Brain microvascular endothelial cell (primary cell): ENCODE measurements at regions not wholly inside any gene's neighbourhood (a gene's known extent, or its start where the extent isn't known, plus 50 kb on each side); places are given as distances from the start of the nearest gene placed in this dataset.

Experiments
- DNase-seq: peaks from one replicate; pipeline ENCODE4 v3.0.0-alpha.2; 2020
- H3K27ac ChIP-seq: fragments of 250-450 bp; sonication (Bioruptor Pico); 2 replicates; pipeline ENCODE4 v1.5.1; 2020; ENCODE audit warnings: mild to moderate bottlenecking, moderate library complexity
- H3K27me3 ChIP-seq: fragments of 250-450 bp; sonication (Bioruptor Pico); replicated peaks from 2 replicates; pipeline ENCODE4 v1.5.1; 2020; ENCODE audit warnings: mild to moderate bottlenecking
- H3K36me3 ChIP-seq: fragments of 250-450 bp; sonication (Bioruptor Pico); replicated peaks from 2 replicates; pipeline ENCODE4 v1.5.1; 2020; ENCODE audit warnings: mild to moderate bottlenecking
- H3K4me3 ChIP-seq: 2 replicates; pipeline ENCODE4 v1.5.1; 2011; ENCODE audit warnings: low read depth, mild to moderate bottlenecking, control low read depth, low read length, moderate library complexity
- CTCF ChIP-seq: IDR thresholded peaks from 2 replicates; pipeline ENCODE4 v1.5.1; 2011; ENCODE audit warnings: low read depth, mild to moderate bottlenecking, moderate library complexity, low read length, control low read depth, inconsistent platforms; ENCODE audit errors: missing control alignments
- in situ Hi-C: cut with HindIII; loops from 2 replicates; pipeline ENCODE4 v1.10.0; 2017; ENCODE audit warnings: low sequenced_read_pairs, low pct_ligation_motif_present

- H3K27me3 ChIP-seq: no peaks in the 10 kb centered on the region
- no peak overlapping the region for H3K27ac ChIP-seq
- no peak for DNase-seq
- H3K36me3 ChIP-seq: no peaks in the 10 kb centered on the region
- H3K4me3 ChIP-seq: no peak overlapping the region
- in situ Hi-C loops: no loop called here
- no peak for TF ChIP-seq CTCF
These were observed 412.7 kb upstream of the FSHR start for GRCh38 chr2:49567021-49567420.

GRCh38 chr2:49553658-49554057 is 399.3 kb upstream of the FSHR start:
- H3K36me3 ChIP-seq: no peaks in the 10 kb centered on the region
- H3K27ac ChIP-seq: no peak overlapping the region
- in situ Hi-C loops: no loop called here
- no peak overlapping the region for H3K4me3 ChIP-seq
- TF ChIP-seq CTCF: no peak
- DNase-seq: no peak
- H3K27me3 ChIP-seq: no peaks in the 10 kb centered on the region

GRCh38 chr2:49532702-49533101 is 378.4 kb upstream of the FSHR start:
- in situ Hi-C loops: no loop called here
- Histone ChIP-seq H3K27me3 (no peaks in the 10 kb centered on the region), H3K4me3 (no peak overlapping the region), H3K27ac (no peak overlapping the region), H3K36me3 (no peaks in the 10 kb centered on the region)
- no peak for TF ChIP-seq CTCF
- no peak for DNase-seq

GRCh38 chr2:49515996-49516782 is 361.9 kb upstream of the FSHR start:
- no peaks in the 10 kb centered on the region for H3K36me3 ChIP-seq
- no peak overlapping the region for H3K4me3 ChIP-seq
- DNase-seq: no peak
- H3K27me3 ChIP-seq: no peaks in the 10 kb centered on the region
- TF ChIP-seq CTCF: no peak
- in situ Hi-C loops: no loop called here
- no peak overlapping the region for H3K27ac ChIP-seq

GRCh38 chr2:49514201-49514600 is 359.9 kb upstream of the FSHR start:
- H3K27ac ChIP-seq: no peak overlapping the region
- in situ Hi-C loops: no loop called here
- no peak for DNase-seq
- no peak overlapping the region for H3K4me3 ChIP-seq
- no peak for TF ChIP-seq CTCF
- H3K27me3 ChIP-seq: no peaks in the 10 kb centered on the region
- no peaks in the 10 kb centered on the region for H3K36me3 ChIP-seq

- Histone ChIP-seq H3K27ac (no peak overlapping the region), H3K36me3 (no peaks in the 10 kb centered on the region), H3K27me3 (no peaks in the 10 kb centered on the region), H3K4me3 (no peak overlapping the region)
- TF ChIP-seq CTCF: peak; percentile 20
- DNase-seq: no peak
- in situ Hi-C loops: no loop called here
These were observed 336.4 kb upstream of the FSHR start for GRCh38 chr2:49490710-49491109.
